ENCODE measurements at regions not wholly inside any gene's neighbourhood (a gene's known extent, or its start where the extent isn't known, plus 50 kb on each side); places are given as distances from the start of the nearest gene placed in this dataset.
A peak's percentile ranks its signal among the peaks of the same experiment; 100 is the strongest.

GRCh38 chr2:215619989-215620388 lies 184.1 kb upstream of the FN1 start (continued):
- no peak for TF ChIP-seq ZNF3 (CRISPR knock-in tag; IDR thresholded peaks at IDR 0.05)
- TF ChIP-seq TRIM28 (IDR thresholded peaks at IDR 0.05) = no peak
- no peak for TF ChIP-seq SMAD3 (CRISPR knock-in tag; conservative IDR thresholded peaks at IDR 0.05)
- TF ChIP-seq ZNF77 (CRISPR knock-in tag; IDR thresholded peaks at IDR 0.05) = no peak
- peak in 1 of 2 experiments; percentile 42; a peak in 1 of 4 replicates for TF ChIP-seq FOXK2 (conservative IDR thresholded peaks at IDR 0.05 in 1 of 2, IDR thresholded peaks at IDR 0.05 in 1 of 2; ENCODE audit: low read depth in 2 of 2)
- peak; percentile 34 to 48; a peak in 3 of 4 replicates for TF ChIP-seq NRF1 (conservative IDR thresholded peaks at IDR 0.05 in 1 of 2, IDR thresholded peaks at IDR 0.05 in 1 of 2)
- TF ChIP-seq, protein P1, sequence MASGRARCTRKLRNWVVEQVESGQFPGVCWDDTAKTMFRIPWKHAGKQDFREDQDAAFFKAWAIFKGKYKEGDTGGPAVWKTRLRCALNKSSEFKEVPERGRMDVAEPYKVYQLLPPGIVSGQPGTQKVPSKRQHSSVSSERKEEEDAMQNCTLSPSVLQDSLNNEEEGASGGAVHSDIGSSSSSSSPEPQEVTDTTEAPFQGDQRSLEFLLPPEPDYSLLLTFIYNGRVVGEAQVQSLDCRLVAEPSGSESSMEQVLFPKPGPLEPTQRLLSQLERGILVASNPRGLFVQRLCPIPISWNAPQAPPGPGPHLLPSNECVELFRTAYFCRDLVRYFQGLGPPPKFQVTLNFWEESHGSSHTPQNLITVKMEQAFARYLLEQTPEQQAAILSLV (tag; IDR thresholded peaks at IDR 0.05) = peak; percentile 95
- peak; percentile 57 for TF ChIP-seq MYC (IDR thresholded peaks at IDR 0.05; ENCODE audit: low read depth, low read length)
- no peak for TF ChIP-seq MYC (CRISPR knock-in tag; IDR thresholded peaks at IDR 0.05; ENCODE audit: borderline replicate concordance, low read depth)
- TF ChIP-seq ZNF133 (CRISPR knock-in tag; IDR thresholded peaks at IDR 0.05) = no peak
- no peak for TF ChIP-seq CBX8 (IDR thresholded peaks at IDR 0.05; ENCODE audit: borderline replicate concordance, extremely low read depth, low read depth, low read length, poor library complexity, severe bottlenecking)
- TF ChIP-seq CBFB (CRISPR knock-in tag; IDR thresholded peaks at IDR 0.05) = no peak
- TF ChIP-seq GTF2E2 (tag; IDR thresholded peaks at IDR 0.05) = peak; percentile 59; the same call in 1 of the 2 replicates
- 0 out of 2 replicates have a peak, but pooled peaks have one; percentile 37 for TF ChIP-seq KLF13 (tag; IDR thresholded peaks at IDR 0.05; ENCODE audit: borderline replicate concordance, low read depth)
- no peak for TF ChIP-seq ZNF23 (CRISPR knock-in tag; IDR thresholded peaks at IDR 0.05)
- TF ChIP-seq TFAP4 (CRISPR knock-in tag; IDR thresholded peaks at IDR 0.05; ENCODE audit: borderline replicate concordance) = peak; percentile 47; the same call in 1 of the 2 replicates
- no peak for TF ChIP-seq RFX7 (CRISPR knock-in tag; IDR thresholded peaks at IDR 0.05)
- TF ChIP-seq, protein P2, sequence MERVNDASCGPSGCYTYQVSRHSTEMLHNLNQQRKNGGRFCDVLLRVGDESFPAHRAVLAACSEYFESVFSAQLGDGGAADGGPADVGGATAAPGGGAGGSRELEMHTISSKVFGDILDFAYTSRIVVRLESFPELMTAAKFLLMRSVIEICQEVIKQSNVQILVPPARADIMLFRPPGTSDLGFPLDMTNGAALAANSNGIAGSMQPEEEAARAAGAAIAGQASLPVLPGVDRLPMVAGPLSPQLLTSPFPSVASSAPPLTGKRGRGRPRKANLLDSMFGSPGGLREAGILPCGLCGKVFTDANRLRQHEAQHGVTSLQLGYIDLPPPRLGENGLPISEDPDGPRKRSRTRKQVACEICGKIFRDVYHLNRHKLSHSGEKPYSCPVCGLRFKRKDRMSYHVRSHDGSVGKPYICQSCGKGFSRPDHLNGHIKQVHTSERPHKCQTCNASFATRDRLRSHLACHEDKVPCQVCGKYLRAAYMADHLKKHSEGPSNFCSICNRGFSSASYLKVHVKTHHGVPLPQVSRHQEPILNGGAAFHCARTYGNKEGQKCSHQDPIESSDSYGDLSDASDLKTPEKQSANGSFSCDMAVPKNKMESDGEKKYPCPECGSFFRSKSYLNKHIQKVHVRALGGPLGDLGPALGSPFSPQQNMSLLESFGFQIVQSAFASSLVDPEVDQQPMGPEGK (CRISPR knock-in tag; IDR thresholded peaks at IDR 0.05; ENCODE audit: borderline replicate concordance) = no peak
- no peak for TF ChIP-seq ZBTB43 (CRISPR knock-in tag; IDR thresholded peaks at IDR 0.05)
- TF ChIP-seq YY1 (IDR thresholded peaks at IDR 0.05; ENCODE audit: borderline replicate concordance in 1 of 3, control insufficient read depth in 1 of 3, extremely low read depth in 1 of 3, insufficient read depth in 3 of 3, insufficient read length in 1 of 3, insufficient replicate concordance in 2 of 3, low read depth in 1 of 3, low read length in 2 of 3) = peak in 1 of 3 experiments; percentile 35
